ENCODE measurements at regions not wholly inside any gene's neighbourhood (a gene's known extent, or its start where the extent isn't known, plus 50 kb on each side); places are given as distances from the start of the nearest gene placed in this dataset.

DNA sequence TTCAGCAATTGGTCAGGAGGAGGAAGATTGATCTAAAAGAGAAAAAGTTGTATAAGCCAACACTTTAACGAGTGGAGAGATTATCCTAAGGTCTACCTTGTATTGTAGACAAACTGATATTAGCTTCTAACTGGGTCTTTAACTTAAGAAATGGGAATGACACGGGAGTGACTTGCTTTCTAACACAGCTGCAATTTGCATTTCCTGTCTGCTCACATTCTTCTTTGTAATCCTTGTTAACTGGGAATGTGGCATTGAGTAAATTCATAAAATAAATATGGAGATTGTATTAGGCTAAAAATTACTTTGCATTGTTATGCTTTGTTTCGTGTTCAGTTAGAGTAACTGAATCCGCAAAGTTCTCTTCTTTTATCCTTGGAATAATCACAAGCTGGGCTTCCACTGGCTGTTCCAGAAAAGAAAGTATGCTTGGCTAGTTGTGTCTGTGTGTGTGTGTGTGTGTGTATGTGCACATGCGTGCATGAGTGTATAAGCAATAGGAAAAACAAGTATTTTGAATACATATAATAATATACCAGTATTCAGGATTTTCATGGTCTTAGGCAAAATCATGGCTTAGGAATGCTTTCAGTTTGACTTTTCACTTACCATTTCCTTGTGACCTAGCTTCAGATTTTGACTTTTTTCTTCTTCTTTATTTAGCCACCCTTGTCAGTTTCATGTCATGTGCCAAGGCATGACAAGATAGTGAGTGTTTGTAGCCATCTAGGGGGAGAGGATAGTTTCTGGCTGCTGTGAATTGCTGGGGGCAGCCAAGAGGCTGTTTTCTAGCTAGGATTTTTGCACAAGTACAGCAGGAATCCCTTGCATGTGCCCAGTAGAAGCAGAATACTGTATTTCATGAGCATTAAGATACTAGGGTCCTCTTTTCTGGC is 54.5 kb upstream of the FZD8 start:
- TF ChIP-seq, protein P1, sequence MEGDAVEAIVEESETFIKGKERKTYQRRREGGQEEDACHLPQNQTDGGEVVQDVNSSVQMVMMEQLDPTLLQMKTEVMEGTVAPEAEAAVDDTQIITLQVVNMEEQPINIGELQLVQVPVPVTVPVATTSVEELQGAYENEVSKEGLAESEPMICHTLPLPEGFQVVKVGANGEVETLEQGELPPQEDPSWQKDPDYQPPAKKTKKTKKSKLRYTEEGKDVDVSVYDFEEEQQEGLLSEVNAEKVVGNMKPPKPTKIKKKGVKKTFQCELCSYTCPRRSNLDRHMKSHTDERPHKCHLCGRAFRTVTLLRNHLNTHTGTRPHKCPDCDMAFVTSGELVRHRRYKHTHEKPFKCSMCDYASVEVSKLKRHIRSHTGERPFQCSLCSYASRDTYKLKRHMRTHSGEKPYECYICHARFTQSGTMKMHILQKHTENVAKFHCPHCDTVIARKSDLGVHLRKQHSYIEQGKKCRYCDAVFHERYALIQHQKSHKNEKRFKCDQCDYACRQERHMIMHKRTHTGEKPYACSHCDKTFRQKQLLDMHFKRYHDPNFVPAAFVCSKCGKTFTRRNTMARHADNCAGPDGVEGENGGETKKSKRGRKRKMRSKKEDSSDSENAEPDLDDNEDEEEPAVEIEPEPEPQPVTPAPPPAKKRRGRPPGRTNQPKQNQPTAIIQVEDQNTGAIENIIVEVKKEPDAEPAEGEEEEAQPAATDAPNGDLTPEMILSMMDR (IDR thresholded peaks at IDR 0.05; ENCODE audit: low read depth, low read length) = no peak
- TF ChIP-seq EZH2phosphoT487 (IDR thresholded peaks at IDR 0.05; ENCODE audit: low read depth) = no peak

Data from OCI-LY3 (cell line).